ENCODE measurements at regions not wholly inside any gene's neighbourhood (a gene's known extent, or its start where the extent isn't known, plus 50 kb on each side); places are given as distances from the start of the nearest gene placed in this dataset.

DNA sequence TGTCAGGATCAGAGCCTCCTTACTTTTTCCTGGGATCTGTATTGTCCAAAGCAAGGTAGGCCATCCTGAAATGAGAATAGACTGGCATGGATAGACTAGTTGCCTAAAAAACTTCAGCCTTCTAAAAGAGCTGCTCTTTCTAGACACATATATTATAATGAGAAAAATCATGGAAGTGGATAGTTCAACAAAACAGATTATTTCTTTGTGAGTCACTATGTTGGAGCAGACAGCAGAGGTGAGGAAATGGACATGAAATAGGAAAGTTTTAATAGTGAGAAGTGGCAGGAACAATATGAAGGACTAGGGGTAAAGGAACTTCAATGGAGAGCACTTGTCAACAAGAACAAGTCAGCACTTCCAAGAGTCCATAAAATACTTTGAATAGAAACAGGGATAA, 101.9 kb upstream of the ANO3 start:
- TF ChIP-seq, protein P1, sequence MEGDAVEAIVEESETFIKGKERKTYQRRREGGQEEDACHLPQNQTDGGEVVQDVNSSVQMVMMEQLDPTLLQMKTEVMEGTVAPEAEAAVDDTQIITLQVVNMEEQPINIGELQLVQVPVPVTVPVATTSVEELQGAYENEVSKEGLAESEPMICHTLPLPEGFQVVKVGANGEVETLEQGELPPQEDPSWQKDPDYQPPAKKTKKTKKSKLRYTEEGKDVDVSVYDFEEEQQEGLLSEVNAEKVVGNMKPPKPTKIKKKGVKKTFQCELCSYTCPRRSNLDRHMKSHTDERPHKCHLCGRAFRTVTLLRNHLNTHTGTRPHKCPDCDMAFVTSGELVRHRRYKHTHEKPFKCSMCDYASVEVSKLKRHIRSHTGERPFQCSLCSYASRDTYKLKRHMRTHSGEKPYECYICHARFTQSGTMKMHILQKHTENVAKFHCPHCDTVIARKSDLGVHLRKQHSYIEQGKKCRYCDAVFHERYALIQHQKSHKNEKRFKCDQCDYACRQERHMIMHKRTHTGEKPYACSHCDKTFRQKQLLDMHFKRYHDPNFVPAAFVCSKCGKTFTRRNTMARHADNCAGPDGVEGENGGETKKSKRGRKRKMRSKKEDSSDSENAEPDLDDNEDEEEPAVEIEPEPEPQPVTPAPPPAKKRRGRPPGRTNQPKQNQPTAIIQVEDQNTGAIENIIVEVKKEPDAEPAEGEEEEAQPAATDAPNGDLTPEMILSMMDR (IDR thresholded peaks at IDR 0.05): no peak
- Histone ChIP-seq H3K27ac (no peak overlapping the region), H3K4me3 (no peak overlapping the region)
- no peak for DNase-seq (ENCODE audit: low spot score)

DNA sequence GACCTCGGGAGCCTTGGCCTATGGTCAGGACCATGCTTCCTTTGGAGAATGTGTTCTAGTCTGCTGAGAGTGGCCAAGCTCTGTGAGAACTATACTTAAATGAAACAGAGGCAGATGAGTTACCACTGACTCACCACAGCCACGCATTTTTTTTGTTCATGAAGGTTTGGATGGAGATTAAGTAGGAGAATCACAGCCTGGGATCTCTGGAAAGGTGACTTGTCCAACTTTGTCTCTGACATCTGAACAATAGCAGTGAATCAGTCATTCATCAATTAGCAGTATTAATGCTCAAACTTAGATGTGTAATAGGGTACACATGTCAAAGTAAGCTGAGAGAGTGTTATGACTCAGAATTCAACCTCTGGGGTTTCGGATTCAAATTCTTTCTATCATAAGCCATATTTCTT, 100.7 kb upstream of the ANO3 start:
- H3K4me3 ChIP-seq: no peak overlapping the region
- H3K27ac ChIP-seq: no peak overlapping the region
- no peak for DNase-seq (ENCODE audit: low spot score)
- TF ChIP-seq, protein P1 (IDR thresholded peaks at IDR 0.05): no peak

DNA sequence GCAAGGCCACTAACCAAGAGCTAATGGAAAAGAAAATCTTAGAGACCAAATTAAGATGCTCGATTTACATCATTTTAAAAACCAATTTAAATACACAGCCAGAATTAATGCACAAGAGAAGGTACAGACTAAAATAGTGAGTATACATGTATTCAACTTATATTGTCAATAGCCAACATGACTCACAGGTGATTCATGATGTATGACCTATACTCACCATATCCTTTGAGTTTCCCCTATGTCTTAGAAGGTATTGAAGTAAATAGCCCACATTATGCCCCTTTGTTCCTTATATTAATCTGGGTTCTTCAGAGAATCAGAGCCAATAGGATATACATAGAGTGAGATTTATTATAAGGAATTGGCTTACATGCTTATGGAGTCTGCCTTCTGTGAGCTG, 97.5 kb upstream of the ANO3 start:
- no peak overlapping the region for H3K27ac ChIP-seq
- TF ChIP-seq, protein P1 (IDR thresholded peaks at IDR 0.05): no peak
- DNase-seq (ENCODE audit: low spot score): no peak

DNA sequence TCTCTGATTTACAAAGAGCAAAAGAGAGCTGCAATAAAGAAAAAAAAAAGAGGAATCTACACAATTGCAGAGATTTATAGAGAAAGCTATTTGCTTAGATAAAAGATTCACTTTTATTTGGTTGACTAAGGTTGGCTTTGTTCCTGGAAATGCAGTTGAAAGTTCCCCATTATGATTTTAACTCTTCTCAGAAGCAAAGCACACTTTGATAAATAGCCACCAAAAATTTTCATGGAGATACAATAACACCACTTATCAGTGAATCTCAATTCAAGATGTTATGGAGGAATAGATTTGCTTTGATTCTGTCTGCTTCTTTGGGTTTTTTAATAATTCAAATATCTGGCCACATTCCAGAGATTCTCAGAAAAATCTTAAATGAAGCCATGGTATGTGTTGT, 88.5 kb upstream of the ANO3 start:
- no peak for DNase-seq (ENCODE audit: low spot score)
- Histone ChIP-seq H3K4me3 (no peak overlapping the region), H3K27ac (no peak overlapping the region)
- TF ChIP-seq, protein P1 (IDR thresholded peaks at IDR 0.05): no peak

More for the DNA sequence above, 97.5 kb upstream of the ANO3 start:
- H3K4me3 ChIP-seq: no peak overlapping the region

DNA sequence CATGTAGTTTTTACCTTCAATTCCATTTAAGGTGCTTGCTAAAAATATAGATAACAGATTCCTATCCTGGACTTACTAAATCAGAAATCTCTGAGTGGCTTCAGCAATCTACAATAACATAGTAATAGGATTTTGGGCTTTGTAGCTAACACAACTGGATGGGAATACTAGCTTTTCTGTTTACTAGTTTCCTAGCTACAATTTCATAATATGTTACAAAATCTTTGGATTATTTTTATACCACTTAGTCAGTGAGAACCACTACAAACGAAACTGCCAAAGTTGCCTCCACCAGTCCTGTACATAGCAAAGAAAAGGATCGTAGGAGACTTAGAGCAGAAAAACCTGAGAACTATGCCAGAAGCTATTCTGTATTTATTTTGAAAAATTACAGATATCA, 87.7 kb upstream of the ANO3 start:
- no peak overlapping the region for H3K27ac ChIP-seq
- TF ChIP-seq, protein P1 (IDR thresholded peaks at IDR 0.05): no peak
- no peak overlapping the region for H3K4me3 ChIP-seq
- no peak for DNase-seq (ENCODE audit: low spot score)

DNA sequence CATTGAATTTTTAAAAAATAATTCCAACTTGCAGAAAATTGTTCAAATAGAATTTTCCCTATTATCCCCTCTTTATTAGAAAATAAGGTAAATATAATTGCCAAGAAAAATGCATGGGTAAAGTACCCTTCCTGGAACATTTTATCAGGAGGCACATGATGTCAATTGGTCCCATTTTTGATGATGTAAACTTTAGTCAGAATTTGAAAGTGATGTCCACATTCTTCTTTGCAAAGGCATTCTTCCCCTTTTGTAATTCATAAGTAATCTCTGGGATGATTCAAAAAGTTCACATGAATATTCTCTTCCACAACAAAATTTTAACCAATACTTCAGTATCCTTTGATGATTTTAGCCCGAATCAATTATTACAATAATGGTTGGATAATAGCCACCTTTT, 86.9 kb upstream of the ANO3 start:
- no peak for DNase-seq (ENCODE audit: low spot score)
- Histone ChIP-seq H3K4me3 (no peak overlapping the region), H3K27ac (no peak overlapping the region)
- TF ChIP-seq, protein P1 (IDR thresholded peaks at IDR 0.05): no peak

DNA sequence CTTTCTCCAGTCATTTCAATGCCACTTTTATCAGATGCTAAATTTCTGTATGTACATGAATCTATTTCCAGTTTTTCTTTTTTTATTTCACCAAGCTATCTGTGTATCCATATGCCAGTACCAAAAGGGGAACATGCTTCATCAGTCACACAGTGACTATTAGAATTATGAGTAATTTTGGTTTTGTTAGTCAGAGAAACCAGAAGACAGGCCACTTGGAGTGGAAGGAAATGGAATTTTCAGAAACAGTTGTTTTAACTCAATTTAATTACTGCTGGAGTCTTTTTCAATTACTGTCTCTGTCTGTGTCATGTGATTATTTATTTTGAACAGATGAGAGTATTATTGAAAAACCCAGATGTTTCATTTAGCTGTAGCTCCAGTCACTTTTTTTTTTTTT, 84.6 kb upstream of the ANO3 start:
- Histone ChIP-seq H3K4me3 (no peak overlapping the region), H3K27ac (no peak overlapping the region)
- no peak for DNase-seq (ENCODE audit: low spot score)
- TF ChIP-seq, protein P1 (IDR thresholded peaks at IDR 0.05): no peak
